VCaP (cell line): ENCODE measurements at regions not wholly inside any gene's neighbourhood (a gene's known extent, or its start where the extent isn't known, plus 50 kb on each side); places are given as distances from the start of the nearest gene placed in this dataset.

Experiments used
- H3K27ac ChIP-seq: fragments of 450-650 bp; 2 replicates; pipeline ENCODE4 v1.5.1; 2017
- CTCF ChIP-seq: fragments of 450-650 bp; conservative IDR thresholded peaks from 2 replicates; pipeline ENCODE4 v1.5.1; 2017; ENCODE audit warnings: mild to moderate bottlenecking, moderate library complexity

GRCh38 chr2:200138391-200139124 is 167.9 kb upstream of the SPATS2L start:
- no peak for TF ChIP-seq CTCF
- peak overlapping the region; percentile 46 for H3K27ac ChIP-seq

DNA sequence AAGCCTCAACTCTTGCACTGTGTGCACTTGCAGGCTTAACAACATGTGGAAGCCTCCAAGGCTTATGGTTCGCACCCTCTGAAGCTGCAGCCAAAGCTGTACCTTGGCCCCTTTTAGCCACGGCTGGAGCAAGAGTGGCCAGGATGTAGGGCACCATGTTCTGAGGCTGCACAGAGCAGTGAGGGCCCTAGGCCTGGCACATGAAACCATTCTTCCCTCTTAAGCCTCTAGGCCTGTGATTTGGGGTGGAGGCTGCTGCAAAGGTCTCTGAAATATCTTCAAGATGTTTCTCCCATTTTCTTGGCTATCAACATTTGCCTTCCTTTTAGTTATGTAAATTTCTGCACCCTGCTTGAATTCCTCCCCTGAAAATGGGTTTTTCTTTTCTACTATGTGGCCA is 161.9 kb upstream of the SPATS2L start:
- no peak for TF ChIP-seq CTCF
- no peak overlapping the region for H3K27ac ChIP-seq

GRCh38 chr2:200146501-200146900 is 160.0 kb upstream of the SPATS2L start:
- TF ChIP-seq CTCF = no peak
- no peak overlapping the region for H3K27ac ChIP-seq

- H3K27ac ChIP-seq = no peak overlapping the region
- no peak for TF ChIP-seq CTCF
Measured at GRCh38 chr2:200147371-200147770, 159.1 kb upstream of the SPATS2L start.

DNA sequence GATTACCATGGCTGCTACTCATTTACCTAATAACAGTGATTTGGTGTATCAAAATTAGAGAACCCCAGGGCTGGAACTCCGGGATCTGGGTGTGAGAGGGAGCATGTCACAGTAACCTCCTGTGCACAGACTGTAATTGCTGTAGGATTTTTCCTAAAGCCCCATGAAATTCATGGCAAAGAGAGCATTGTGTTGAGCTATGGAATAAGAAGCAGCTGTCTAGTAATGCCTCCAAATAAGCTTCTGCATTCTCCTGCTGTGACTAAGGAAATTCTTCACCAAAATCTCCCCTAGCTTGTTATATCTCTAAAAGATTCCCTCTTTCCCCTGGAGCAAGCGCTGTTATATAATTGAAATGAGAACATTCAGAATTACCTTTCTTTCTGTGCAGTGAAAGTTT is 158.1 kb upstream of the SPATS2L start:
- no peak overlapping the region for H3K27ac ChIP-seq
- no peak for TF ChIP-seq CTCF

GRCh38 chr2:200150411-200151086 is 155.9 kb upstream of the SPATS2L start:
- no peak for TF ChIP-seq CTCF

GRCh38 chr2:200155652-200156051 is 150.8 kb upstream of the SPATS2L start:
- no peak overlapping the region for H3K27ac ChIP-seq
- TF ChIP-seq CTCF = no peak

More at GRCh38 chr2:200150411-200151086, 155.9 kb upstream of the SPATS2L start:
- H3K27ac ChIP-seq = no peak overlapping the region
